CD4-positive, CD25-positive, alpha-beta regulatory T cell (primary cell): ENCODE measurements at regions not wholly inside any gene's neighbourhood (a gene's known extent, or its start where the extent isn't known, plus 50 kb on each side); places are given as distances from the start of the nearest gene placed in this dataset.

ENCODE experiments used
- ATAC-seq, 2 donors: fragments of 150-1000 bp; cut with Tn5 transposase; one replicate each; pipeline ENCODE4 v1.10.0; 2021; ENCODE audit warnings: low read depth in 2 of 2, moderate number of reproducible peaks in 2 of 2, moderate library complexity in 1 of 2
- DNase-seq, 3 donors: peaks; one replicate each; pipeline versions ENCODE4 v3.0.0 to v3.0.0-alpha.2; 2012 to 2022; ENCODE audit warnings: mixed read lengths in 1 of 3
- H3K27ac ChIP-seq: one replicate; pipeline ENCODE4 v1.7.0; 2013; ENCODE audit warnings: mild to moderate bottlenecking, low read length; ENCODE audit not compliant: insufficient read depth, poor library complexity, severe bottlenecking
- H3K27me3 ChIP-seq: one replicate; pipeline ENCODE4 v1.7.0; 2013; ENCODE audit warnings: low read length; ENCODE audit not compliant: control insufficient read depth, insufficient read depth
- H3K36me3 ChIP-seq: one replicate; pipeline ENCODE4 v1.7.0; 2013; ENCODE audit warnings: mild to moderate bottlenecking, low read length, moderate library complexity; ENCODE audit not compliant: control insufficient read depth, insufficient read depth
- H3K4me1 ChIP-seq: 2 replicates; pipeline ENCODE4 v1.7.0; 2013; ENCODE audit warnings: mild to moderate bottlenecking, low read length; ENCODE audit not compliant: insufficient read depth, control insufficient read depth, poor library complexity, severe bottlenecking
- H3K4me3 ChIP-seq: one replicate; pipeline ENCODE4 v1.7.0; 2013; ENCODE audit warnings: low read depth, mild to moderate bottlenecking, low read length, moderate library complexity
- H3K9me3 ChIP-seq, 2 experiments: 1 replicate in 1 of 2; 2 replicates in 1 of 2; pipeline ENCODE4 v1.7.0; 2013; ENCODE audit warnings: low read length in 2 of 2, mild to moderate bottlenecking in 1 of 2, moderate library complexity in 1 of 2; ENCODE audit not compliant: control insufficient read depth in 2 of 2
- H3K27ac Mint-ChIP-seq, 3 donors: one replicate each; pipeline ENCODE4 v1.8.0; 2020 to 2022; ENCODE audit warnings: mild to moderate bottlenecking in 3 of 3, mixed read lengths in 3 of 3, moderate library complexity in 2 of 3
- H3K27me3 Mint-ChIP-seq: one replicate; pipeline ENCODE4 v1.8.0; 2022; ENCODE audit warnings: mild to moderate bottlenecking, mixed read lengths
- H3K36me3 Mint-ChIP-seq: one replicate; pipeline ENCODE4 v1.8.0; 2020; ENCODE audit warnings: mixed read lengths
- H3K4me1 Mint-ChIP-seq, 4 donors: one replicate each; pipeline ENCODE4 v1.8.0; 2020 to 2022; ENCODE audit warnings: mixed read lengths in 4 of 4, mild to moderate bottlenecking in 1 of 4
- H3K4me3 Mint-ChIP-seq, 4 donors: one replicate each; pipeline ENCODE4 v1.8.0; 2020 to 2022; ENCODE audit warnings: mild to moderate bottlenecking in 4 of 4, mixed read lengths in 4 of 4, moderate library complexity in 3 of 4
- H3K9me3 Mint-ChIP-seq, 7 donors: one replicate each; pipeline ENCODE4 v1.8.0; 2020 to 2022; ENCODE audit warnings: mixed read lengths in 7 of 7, mild to moderate bottlenecking in 3 of 7, moderate library complexity in 2 of 7

GRCh38 chr2:192313773-192314172 lies 119.0 kb upstream of the TMEFF2 start:
- H3K4me3 ChIP-seq: no peak overlapping the region
- no peaks in the 10 kb centered on the region for H3K4me1 ChIP-seq
- Mint-ChIP-seq H3K4me1 (no peaks in the 10 kb centered on the region), H3K36me3 (no peaks in the 10 kb centered on the region), H3K27ac (no peak overlapping the region), H3K4me3 (no peak overlapping the region), H3K9me3 (peaks cover 0 to 2% (median 0%) of the 10 kb centered on the region in 7 donors), H3K27me3 (no peaks in the 10 kb centered on the region)
- ATAC-seq: no peak
- no peaks in the 10 kb centered on the region for H3K27me3 ChIP-seq
- H3K9me3 ChIP-seq: peaks cover 0 to 1% of the 10 kb centered on the region in 2 experiments
- no peak overlapping the region for H3K27ac ChIP-seq
- DNase-seq: no peak
- no peaks in the 10 kb centered on the region for H3K36me3 ChIP-seq

- peaks cover 0 to 1% of the 10 kb centered on the region in 2 experiments for H3K9me3 ChIP-seq
- Mint-ChIP-seq H3K36me3 (no peaks in the 10 kb centered on the region), H3K9me3 (peaks cover 0 to 4% (median 0%) of the 10 kb centered on the region in 7 donors), H3K27ac (no peak overlapping the region), H3K4me1 (no peaks in the 10 kb centered on the region), H3K27me3 (no peaks in the 10 kb centered on the region), H3K4me3 (no peak overlapping the region)
- H3K27ac ChIP-seq: no peak overlapping the region
- H3K4me3 ChIP-seq: no peak overlapping the region
- no peaks in the 10 kb centered on the region for H3K27me3 ChIP-seq
- DNase-seq (no peak), ATAC-seq (no peak)
- H3K36me3 ChIP-seq: no peaks in the 10 kb centered on the region
- no peaks in the 10 kb centered on the region for H3K4me1 ChIP-seq
Observed at GRCh38 chr2:192311701-192312460, 117.1 kb upstream of the TMEFF2 start.

DNA sequence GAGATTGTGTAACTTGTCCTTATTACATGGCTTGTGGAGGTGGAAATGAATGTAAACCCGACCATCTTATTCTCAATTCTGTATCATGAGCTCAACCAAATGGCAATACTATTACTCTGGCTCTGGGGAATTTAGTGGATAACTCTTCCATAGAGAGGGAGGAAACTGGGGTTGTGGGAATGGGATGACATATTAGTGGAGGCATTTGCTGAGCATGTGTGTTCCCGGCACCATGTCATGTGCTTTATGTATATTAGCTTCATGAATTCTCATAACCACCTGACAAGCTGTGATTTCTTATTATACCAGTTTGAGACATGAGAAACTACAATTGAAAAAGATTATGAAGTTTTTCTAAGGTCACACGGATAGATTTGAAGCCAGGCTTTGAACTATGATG lies 112.8 kb upstream of the TMEFF2 start:
- H3K36me3 ChIP-seq: no peaks in the 10 kb centered on the region
- Mint-ChIP-seq H3K27me3 (no peaks in the 10 kb centered on the region), H3K27ac (no peak overlapping the region), H3K9me3 (peaks cover 0 to 4% (median 0%) of the 10 kb centered on the region in 7 donors), H3K4me3 (no peak overlapping the region), H3K36me3 (no peaks in the 10 kb centered on the region), H3K4me1 (no peaks in the 10 kb centered on the region)
- H3K4me3 ChIP-seq: no peak overlapping the region
- ATAC-seq (no peak), DNase-seq (no peak)
- no peaks in the 10 kb centered on the region for H3K9me3 ChIP-seq
- H3K4me1 ChIP-seq: no peaks in the 10 kb centered on the region
- no peak overlapping the region for H3K27ac ChIP-seq
- no peaks in the 10 kb centered on the region for H3K27me3 ChIP-seq

DNA sequence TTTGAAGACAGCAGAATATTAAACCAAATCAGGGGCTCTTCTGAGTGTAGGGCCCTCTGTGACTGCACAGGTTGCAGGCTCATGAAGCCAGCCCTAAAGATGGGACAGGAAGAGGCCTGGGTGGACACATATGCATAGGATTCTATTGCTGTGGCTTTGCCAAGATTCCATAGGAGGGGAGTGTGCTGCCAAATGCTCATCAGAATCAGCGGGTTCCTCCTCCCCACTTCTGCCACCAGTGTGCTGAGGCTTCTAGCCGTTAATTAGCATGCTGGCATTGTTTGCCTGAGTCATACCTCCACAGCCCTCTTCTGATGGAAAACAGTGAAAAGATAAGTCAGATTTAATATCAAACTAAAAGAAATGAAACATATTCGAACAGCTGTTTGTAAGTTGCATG lies 103.9 kb upstream of the TMEFF2 start:
- H3K4me3 ChIP-seq: no peak overlapping the region
- no peaks in the 10 kb centered on the region for H3K9me3 ChIP-seq
- DNase-seq (no peak), ATAC-seq (no peak)
- Mint-ChIP-seq H3K36me3 (no peaks in the 10 kb centered on the region), H3K27ac (no peak overlapping the region), H3K9me3 (peaks cover 0 to 2% (median 0%) of the 10 kb centered on the region in 7 donors), H3K4me1 (no peaks in the 10 kb centered on the region), H3K27me3 (no peaks in the 10 kb centered on the region), H3K4me3 (no peak overlapping the region)
- no peaks in the 10 kb centered on the region for H3K4me1 ChIP-seq
- no peak overlapping the region for H3K27ac ChIP-seq
- no peaks in the 10 kb centered on the region for H3K27me3 ChIP-seq
- H3K36me3 ChIP-seq: no peaks in the 10 kb centered on the region

GRCh38 chr2:192292478-192292877 lies 97.7 kb upstream of the TMEFF2 start:
- no peaks in the 10 kb centered on the region for H3K4me1 Mint-ChIP-seq
- Histone ChIP-seq H3K4me3 (no peak overlapping the region), H3K27ac (no peak overlapping the region), H3K9me3 (no peaks in the 10 kb centered on the region), H3K36me3 (no peaks in the 10 kb centered on the region), H3K27me3 (no peaks in the 10 kb centered on the region), H3K4me1 (no peaks in the 10 kb centered on the region)
- no peaks in the 10 kb centered on the region for H3K27me3 Mint-ChIP-seq
- H3K4me3 Mint-ChIP-seq: no peak overlapping the region
- no peaks in the 10 kb centered on the region for H3K36me3 Mint-ChIP-seq
- ATAC-seq (no peak), DNase-seq (no peak)
- H3K9me3 Mint-ChIP-seq: peaks cover 0 to 2% (median 0%) of the 10 kb centered on the region in 7 donors
- H3K27ac Mint-ChIP-seq: no peak overlapping the region

- ATAC-seq (no peak), DNase-seq (no peak)
- Mint-ChIP-seq H3K9me3 (peaks cover 0 to 1% (median 0%) of the 10 kb centered on the region in 7 donors), H3K36me3 (no peaks in the 10 kb centered on the region), H3K4me3 (no peak overlapping the region), H3K27me3 (no peaks in the 10 kb centered on the region), H3K4me1 (no peaks in the 10 kb centered on the region), H3K27ac (no peak overlapping the region)
- Histone ChIP-seq H3K27ac (no peak overlapping the region), H3K27me3 (no peaks in the 10 kb centered on the region), H3K36me3 (no peaks in the 10 kb centered on the region), H3K4me1 (no peaks in the 10 kb centered on the region), H3K9me3 (no peaks in the 10 kb centered on the region), H3K4me3 (no peak overlapping the region)
Observed at GRCh38 chr2:192288295-192288694, 93.6 kb upstream of the TMEFF2 start.

- Mint-ChIP-seq H3K27ac (no peak overlapping the region), H3K4me3 (no peak overlapping the region), H3K36me3 (no peaks in the 10 kb centered on the region), H3K4me1 (no peaks in the 10 kb centered on the region), H3K27me3 (no peaks in the 10 kb centered on the region), H3K9me3 (no peaks in the 10 kb centered on the region)
- Histone ChIP-seq H3K4me1 (no peaks in the 10 kb centered on the region), H3K4me3 (no peak overlapping the region), H3K36me3 (no peaks in the 10 kb centered on the region), H3K27me3 (no peaks in the 10 kb centered on the region), H3K27ac (no peak overlapping the region), H3K9me3 (no peaks in the 10 kb centered on the region)
- peak in 1 of 3 donors; percentile 2 for DNase-seq
- no peak for ATAC-seq
Observed at GRCh38 chr2:192286093-192286701, 91.5 kb upstream of the TMEFF2 start.

GRCh38 chr2:192283450-192283849 lies 88.7 kb upstream of the TMEFF2 start:
- H3K27ac ChIP-seq: no peak overlapping the region
- peaks cover 0 to 2% (median 0%) of the 10 kb centered on the region in 7 donors for H3K9me3 Mint-ChIP-seq
- no peaks in the 10 kb centered on the region for H3K4me1 ChIP-seq
- H3K4me3 Mint-ChIP-seq: no peak overlapping the region
- no peaks in the 10 kb centered on the region for H3K27me3 ChIP-seq
- H3K36me3 ChIP-seq: no peaks in the 10 kb centered on the region
- H3K27me3 Mint-ChIP-seq: no peaks in the 10 kb centered on the region
- H3K36me3 Mint-ChIP-seq: no peaks in the 10 kb centered on the region
- no peak overlapping the region for H3K27ac Mint-ChIP-seq
- H3K9me3 ChIP-seq: no peaks in the 10 kb centered on the region
- no peak for ATAC-seq
- DNase-seq: no peak
- no peaks in the 10 kb centered on the region for H3K4me1 Mint-ChIP-seq
- no peak overlapping the region for H3K4me3 ChIP-seq
